ENCODE measurements at regions not wholly inside any gene's neighbourhood (a gene's known extent, or its start where the extent isn't known, plus 50 kb on each side); places are given as distances from the start of the nearest gene placed in this dataset.

DNA sequence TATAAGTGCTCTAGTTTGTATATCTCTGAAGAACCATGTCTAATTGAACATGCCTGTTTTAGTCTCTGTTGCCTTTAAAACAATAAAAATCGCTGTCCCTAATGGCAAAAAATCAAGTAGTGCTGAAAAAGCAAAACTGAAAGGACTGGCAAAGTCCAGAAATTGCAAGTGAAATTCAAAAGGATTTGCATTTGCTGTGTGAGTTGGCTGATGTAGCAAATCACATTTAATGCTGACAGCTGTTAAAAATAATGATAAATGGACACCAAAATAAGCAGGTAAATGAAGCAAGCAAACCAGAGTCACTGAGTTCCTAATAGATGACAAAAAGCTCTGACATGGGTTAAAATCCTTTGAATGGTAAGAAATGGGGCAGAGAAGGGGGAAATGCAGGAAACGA, 874.1 kb downstream of the GRM8 start:
- no peak for DNase-seq (ENCODE audit: low read depth in 2 of 2)

DNA sequence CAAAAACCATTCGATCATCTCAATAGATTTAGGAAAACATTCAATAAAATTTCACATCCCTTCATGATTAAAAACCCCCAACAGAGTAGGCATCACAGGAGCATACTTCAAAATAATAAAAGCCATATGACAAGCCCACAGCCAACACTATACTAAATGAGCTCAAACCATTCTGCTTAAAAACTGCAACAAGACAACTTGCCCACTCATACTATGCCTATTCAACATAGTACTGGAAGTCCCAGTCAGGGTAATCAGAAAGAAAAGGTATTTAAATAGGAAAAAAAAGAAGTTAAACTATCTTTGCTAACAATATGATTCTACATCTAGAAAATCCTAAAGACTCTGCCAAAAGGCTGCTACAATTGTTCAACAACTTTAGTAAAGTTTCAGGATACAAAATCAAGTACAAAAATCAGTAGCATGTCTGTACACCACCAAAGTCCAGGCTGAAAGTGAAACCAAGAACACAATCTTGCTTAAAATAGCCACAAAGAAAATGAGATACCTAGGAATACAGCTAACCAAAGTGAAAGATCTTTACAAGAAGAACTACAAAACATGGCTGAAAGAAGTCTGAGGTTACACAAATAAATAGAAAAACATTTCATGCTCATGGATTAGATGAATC, 882.6 kb downstream of the GRM8 start:
- DNase-seq (ENCODE audit: low read depth in 2 of 2): no peak

DNA sequence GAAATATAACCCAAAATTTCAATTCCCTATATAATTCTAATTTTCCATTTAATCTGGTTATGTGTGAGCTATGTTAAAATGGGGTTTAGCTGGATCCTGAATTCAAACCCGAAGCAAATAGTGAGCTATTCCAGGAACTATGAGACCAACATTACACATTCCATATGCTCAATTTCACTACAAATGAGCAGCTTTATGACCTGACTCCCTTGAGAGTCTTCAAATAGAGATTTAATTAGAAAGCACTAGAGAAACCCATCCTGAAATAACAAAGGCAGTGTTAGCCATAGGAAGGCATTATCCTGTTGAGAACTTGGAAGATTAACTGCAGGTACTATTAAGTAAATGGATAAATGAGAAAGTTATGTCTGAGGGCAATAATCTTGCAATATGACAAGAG, 890.0 kb downstream of the GRM8 start:
- no peak for DNase-seq (ENCODE audit: low read depth in 2 of 2)

DNA sequence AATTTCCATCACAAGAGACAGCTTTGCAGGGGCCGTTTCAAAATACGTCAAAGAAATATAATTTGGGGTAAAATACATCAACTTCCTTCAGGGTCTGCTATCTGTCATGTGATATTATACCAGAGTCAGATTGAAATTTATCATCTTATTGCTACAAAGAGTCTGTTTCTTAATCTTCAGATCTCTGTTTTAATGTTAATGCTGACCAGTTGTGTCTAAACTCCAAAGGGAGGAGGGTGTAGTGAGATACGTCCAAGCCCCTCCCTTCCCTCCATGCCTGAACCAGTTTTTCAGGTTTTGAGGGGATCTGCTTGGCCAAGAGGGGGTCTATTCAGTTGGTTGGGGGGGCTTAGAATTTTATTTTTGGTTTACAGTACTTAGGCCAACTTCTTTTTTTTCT, 891.6 kb downstream of the GRM8 start:
- DNase-seq (ENCODE audit: low read depth in 2 of 2): no peak

DNA sequence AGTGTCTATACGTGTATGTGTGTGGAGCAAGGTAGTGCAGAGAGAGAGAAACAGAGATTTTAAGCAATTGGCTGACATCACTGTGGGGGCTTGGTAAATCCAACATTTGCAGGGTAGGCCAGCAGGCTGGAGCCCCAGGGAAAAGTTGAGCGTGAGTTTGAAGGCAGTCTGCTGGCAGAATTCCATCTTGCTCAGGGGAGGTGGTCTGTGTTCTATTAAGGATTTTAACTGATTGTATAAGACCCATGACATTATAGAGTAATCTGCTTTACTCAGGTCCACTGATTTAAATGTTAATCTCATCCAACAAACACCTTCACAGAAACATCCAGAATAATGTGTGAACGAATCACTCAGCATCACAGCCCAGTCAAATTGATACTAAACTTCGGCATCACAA, 912.9 kb downstream of the GRM8 start:
- DNase-seq (ENCODE audit: low read depth in 2 of 2): no peak

DNA sequence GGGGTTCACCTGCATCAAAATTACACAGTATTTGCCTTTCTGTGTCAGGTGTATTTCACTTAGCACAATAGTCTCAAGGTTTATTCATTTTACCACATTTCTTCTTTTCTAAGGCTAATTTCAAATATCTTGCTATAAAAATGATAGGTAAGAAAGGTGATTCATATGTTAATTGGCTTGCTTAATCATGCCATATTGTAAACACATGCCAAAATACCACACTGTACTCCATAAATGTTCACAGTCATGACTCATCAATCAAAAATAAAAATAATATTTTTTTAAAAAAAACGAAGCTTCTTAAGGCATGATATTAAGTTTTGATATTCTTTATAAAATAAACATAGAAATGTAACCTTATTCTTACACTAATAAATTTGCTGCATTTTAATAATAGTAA, 947.1 kb downstream of the GRM8 start:
- DNase-seq (ENCODE audit: low read depth in 2 of 2): no peak

DNA sequence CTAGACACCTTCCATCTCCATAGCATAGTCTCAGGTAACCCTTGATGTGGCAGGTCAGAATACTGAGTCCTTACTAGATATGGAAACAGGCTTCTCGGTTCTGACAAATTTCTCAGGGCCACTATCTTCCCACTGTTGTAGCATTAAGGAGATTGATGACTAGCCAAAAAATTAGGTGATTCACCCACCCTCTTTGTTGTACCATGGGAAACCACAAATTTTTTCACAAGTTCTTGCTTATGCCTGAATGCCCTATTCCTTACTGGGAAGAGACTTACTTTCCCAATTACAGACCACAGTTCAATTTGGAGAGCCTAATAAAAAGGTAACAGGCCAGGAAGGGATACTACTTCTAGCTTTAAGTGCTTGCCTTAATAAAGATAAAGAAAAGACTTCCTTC, 948.8 kb downstream of the GRM8 start:
- DNase-seq (ENCODE audit: low read depth in 2 of 2): no peak

DNA sequence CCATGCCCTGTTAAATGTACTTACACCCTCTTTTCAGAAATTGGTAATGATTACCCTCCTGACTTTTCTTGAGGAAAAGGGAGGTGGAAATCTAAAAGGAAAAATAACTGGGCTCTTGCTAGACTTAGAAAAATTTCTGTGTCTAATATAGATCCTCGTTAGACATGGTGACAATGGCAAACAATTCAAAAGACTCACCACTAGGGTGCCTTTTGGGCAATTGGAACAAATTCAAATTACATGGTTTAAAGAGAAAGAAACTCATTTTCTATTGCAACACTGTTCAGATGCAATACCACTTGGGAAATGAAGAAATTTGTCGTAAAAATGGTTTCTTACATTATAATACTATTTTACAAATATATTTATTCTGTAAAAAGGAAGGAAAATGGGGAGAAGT, 950.1 kb downstream of the GRM8 start:
- DNase-seq (ENCODE audit: low read depth in 2 of 2): no peak

DNA sequence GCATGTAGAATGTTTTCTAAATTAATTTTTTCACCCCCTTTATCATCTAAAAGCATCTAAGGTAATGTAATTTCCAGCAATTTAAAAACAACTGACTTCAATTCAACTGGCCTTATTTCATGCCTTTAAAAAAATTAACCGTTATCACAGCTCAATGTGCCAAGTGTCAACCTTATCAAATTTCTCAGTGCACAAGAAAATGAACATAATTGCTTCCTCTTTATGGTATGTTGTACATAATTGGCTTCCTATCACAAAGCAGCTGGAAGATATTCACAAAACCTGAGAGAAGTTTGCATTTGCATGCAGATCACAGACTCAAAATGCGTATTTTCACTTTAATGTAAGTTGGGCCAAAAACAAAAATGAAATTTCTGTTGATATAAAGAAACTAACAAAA, 966.4 kb downstream of the GRM8 start:
- DNase-seq (ENCODE audit: low read depth in 2 of 2): no peak

DNA sequence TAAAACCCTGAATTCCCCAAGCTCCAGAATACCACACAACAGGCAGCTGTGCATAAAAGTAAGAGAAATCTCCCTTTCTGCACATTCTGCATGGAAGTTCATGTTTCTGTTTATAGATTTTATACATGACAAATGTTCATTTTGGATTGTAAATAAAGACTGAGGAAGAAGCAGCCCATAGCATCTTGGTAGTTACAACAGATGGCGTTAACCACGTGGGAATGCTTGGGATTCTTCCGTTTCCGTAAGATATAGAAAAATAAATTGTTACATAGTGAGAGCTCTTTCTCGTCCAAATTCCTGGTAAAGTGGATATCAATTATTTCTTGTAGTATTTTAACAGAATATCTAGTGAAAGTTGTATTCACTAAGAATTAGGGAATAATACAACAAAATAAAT, 1016.5 kb downstream of the GRM8 start:
- DNase-seq (ENCODE audit: low read depth in 2 of 2): no peak

DNA sequence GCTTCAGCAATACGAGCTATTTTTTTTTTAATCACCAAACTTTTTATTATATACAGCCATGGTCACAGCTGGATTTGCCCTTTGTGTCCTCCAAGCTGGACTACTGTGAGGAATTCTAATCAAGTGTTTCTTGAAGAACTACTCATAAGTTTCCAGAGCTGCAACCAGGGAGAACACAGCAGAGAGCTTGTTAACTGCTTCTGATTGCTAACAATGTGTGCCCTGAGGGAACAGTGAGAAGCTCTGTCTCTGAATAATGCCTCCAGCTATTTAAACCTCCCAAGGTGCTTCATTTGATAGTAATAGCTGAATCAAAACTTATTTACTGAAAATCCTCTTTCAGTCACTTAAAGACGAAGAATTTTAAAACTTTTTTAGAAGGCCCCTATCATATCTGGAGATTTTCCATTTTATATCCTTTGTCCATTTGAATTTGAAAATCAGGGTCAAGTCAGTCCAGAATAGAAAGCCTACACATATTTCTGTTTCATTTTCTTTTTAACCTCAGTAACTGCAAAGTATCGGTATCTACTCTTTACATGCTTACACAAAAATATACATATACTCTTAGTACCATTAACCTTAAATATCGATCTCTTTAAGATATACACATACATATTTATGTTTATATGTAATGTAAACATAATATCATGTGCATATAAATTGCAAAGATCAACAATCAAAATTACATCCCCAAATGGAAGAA, 1024.2 kb downstream of the GRM8 start:
- DNase-seq (ENCODE audit: low read depth in 2 of 2): no peak

DNA sequence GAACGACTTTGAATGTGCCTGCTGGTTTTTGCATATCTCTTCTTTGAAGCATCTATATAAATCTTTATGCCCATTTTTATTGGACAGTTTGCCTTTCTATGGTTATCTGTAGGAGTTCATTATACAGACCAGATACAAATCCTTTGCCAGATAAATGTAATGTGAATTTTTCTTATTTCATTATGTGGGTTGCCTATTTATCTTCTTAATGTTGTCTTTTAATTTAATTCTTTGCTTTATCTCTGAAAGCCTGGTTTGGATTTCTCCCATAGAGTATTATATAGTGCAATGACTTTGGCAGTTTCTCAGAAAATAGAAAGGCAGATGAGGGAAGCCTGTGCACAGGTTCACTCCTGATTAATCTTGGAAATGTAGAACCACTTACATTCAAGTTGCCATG, 1025.1 kb downstream of the GRM8 start:
- no peak for DNase-seq (ENCODE audit: low read depth in 2 of 2)

DNA sequence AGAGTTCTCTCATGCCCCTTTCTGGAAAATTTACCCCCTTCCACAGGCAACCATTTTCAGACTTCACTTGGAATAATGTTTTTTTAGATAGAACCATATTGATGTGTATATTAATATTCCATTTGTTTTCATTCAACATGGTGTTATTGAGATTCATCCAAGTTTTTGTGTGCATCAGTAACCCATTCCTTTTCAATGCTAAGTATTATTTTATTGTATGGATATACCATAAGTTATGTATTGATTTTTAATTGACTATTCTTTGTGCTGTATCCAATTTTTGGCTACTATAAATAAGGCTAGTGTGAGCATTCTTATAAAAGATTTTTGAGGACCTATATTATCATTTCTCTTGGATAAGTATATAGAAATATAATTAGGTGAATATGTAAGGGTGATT, 1025.7 kb downstream of the GRM8 start:
- no peak for DNase-seq (ENCODE audit: low read depth in 2 of 2)

DNA sequence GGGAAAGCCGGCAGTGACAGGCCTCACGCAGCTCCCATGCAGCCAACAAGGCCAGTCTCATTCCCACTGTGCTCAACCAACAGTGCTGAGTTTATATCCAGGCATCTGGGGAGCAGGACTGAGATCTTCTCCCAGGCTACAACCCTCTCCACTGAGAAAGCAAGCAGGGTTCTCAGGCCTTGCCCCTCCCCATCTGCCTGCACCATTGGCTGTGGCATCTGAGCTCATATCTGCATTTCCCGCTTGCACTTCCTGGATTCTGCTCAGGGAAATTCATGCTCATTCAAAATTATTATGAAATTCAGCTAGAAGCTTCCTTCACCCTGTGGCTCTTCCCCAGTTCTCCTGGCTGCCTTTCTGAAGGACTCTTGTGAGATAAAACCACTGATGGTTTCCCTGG, 1029.0 kb downstream of the GRM8 start:
- no peak for DNase-seq (ENCODE audit: low read depth in 2 of 2)

DNA sequence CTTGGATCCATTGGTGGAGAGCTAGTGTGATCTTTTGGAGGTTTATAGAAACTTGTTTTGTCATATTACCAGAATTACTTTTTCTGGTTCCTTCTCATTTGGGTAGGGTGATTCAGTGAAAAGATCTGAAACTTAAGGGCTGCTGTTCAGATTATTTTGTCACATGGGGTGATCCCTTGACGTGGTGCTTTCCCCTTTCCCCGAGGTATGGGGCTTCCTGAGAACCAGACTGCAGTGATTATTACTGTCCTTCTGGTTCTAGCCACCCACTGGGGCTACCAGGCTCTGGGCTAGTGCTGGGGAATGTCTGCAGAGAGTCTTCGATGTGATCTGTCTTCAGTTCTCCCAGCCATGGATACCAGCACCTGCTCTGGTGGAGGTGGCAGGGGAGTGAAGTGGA, 1030.0 kb downstream of the GRM8 start:
- DNase-seq (ENCODE audit: low read depth in 2 of 2): no peak

DNA sequence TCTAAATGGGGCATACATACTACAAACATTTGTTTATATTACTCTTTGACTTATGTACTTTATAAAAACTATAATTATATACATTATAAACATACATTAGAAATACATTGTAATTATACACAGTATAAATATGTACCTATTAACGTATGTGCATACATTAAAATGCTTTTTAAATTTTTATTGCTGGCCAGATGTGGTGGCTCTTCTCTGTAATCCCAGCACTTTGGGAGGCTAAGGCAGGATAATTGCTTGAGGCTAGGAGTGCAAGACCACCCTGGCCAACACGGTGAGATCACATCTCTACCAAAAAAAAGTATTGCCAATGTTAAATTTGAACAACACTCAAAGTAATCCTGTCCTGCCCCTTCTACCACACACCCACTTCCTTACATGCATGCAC, 1037.0 kb downstream of the GRM8 start:
- no peak for DNase-seq (ENCODE audit: low read depth in 2 of 2)

DNA sequence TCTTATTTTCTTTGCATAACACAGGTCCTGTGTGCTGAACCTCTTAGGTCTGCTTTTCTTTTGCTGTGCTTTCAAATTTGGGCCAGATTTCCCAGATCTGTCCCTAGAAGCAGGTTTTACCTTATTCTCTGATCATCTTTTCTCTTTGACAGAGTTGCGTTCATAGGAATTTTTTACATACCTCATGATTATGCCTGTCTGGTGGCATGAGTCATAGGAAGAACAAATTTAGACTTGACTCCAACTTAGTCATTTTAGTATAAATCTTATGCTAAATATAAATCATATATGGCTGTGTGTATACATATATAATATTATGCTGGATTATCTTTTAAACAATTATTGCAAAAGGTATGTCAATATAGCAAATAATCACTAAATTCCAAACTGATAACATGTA, 1038.9 kb downstream of the GRM8 start:
- DNase-seq (ENCODE audit: low read depth in 2 of 2): no peak

DNA sequence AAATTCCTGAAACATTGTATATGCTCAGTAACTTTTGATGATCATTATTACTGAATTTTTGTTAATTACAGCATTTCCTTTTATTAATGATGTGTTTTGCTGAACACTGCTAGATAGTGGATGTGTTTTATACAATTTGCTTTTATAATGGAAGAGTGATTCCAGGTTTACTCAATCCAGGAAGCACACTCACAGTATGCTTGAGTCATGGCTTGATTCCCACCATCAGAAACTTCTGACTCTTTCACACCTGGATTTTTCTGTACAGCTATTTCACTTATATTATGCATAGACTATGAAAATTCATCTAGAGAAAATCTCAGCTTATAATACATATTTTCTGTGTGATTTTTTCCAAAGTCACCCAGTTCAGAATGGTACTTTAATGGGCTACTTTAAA, 1040.9 kb downstream of the GRM8 start:
- no peak for DNase-seq (ENCODE audit: low read depth in 2 of 2)

DNA sequence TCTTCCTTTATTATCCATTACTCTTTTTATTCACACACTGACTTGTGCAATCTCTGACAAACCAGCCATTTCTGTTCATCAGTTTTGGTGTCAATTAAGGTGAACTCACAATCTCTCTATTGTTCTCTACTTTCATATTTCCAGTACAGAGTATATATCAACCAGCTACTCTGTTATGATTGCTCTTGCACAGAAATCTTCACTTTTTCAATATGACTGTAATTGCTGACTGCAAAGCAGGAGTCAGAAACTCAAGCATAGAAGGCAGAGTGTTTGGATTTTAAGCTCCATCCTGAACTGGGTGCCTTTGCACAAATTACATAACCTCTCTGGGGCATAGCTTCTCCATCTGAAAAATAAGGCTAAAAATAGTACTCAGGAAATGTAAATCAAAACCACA, 1042.0 kb downstream of the GRM8 start:
- DNase-seq (ENCODE audit: low read depth in 2 of 2): no peak

DNA sequence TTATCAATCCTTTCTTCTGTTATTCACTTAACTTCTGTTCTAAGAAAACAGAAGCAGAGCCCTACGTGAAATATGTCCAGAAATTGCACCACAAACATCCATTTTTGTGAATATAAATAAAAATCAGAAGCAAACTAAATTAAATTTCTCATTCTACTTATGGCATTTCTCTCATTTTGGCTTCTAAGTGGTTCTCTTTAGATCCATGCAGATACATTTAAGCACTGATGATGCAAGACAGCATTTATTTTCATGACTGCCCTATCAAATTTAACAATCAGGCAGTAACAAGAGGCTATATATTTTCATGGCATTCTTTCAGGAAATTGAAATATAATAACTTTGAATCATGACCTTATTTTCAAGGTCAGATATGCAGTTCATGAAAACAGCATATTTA, 1049.6 kb downstream of the GRM8 start:
- DNase-seq (ENCODE audit: low read depth in 2 of 2): no peak

DNA sequence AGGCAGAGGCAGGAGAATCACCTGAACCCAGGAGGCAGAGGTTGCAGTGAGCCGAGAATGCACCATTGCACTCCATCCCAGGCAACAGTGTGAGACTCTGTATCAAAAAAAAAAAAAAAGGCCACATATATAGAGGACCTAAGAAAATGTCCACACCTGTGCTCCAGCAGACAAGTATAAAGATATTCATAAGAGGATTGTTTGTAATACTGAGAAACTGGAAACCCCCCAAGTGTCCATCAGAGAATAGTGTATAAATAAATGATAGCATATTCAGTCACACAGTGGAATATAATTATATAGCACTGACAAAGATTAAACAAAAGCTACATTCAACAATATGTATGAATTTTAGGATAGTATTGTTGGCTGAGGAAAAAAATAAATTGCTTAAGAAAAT, 1050.6 kb downstream of the GRM8 start:
- DNase-seq (ENCODE audit: low read depth in 2 of 2): no peak

DNA sequence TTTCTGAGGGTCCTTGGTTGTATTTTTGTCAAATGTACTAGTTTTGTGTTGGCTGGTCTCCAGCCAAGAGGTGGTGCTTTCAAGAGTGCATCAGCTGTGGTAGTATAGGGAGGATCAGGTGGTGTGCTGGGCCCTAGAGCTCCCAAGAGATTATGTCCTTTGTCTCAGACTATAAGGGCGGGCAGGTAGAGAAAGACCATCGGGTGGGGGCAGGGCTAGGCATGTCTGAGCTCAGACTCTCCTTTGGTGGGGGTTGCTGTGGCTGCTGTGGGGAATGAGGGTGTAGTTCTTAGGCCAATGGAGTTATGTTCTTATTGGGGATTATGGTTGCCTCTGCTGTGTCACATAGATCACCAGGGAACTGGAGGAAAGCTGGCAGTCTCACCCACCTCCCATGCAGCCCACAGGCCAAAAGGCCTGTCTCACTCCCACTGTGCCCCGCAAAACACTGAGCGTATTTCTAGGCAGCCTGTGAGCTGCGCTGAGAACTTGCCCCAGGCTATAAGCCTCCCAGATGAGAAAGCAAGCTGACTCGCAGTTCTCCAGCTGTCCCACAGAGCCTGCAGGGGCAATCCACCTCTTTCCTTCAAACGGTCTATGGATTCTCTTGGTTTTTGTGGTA, 1066.7 kb downstream of the GRM8 start:
- no peak for DNase-seq (ENCODE audit: low read depth in 2 of 2)

DNA sequence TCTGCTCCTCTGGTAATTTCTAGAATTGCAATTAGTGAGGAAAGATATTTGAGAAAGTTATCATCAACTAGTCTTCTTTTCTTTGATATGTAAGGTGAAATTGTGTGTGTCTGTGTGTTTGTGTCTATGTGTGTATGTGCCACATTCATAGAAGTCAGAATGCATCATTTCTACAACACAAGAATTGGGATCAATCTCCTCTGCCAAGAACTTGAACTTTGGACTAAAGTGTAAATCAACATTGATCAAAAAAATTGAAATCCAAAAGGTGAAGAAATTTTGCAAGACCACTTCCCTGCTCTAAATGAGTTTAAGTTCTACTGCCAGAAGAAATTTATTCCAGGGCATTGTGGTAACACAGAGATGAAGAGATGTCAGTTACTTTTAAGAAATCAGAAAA, 1072.8 kb downstream of the GRM8 start:
- no peak for DNase-seq (ENCODE audit: low read depth in 2 of 2)

All from lung microvascular endothelial cell (primary cell).